ENCODE measurements at regions not wholly inside any gene's neighbourhood (a gene's known extent, or its start where the extent isn't known, plus 50 kb on each side); places are given as distances from the start of the nearest gene placed in this dataset.
"Not testable (repeated sequence)": the region's sequence is repeated elsewhere in the genome, so short reads cannot be mapped to it uniquely, and the experiment has no call there.

- Mint-ChIP-seq H3K4me3 (no peak overlapping the region), H3K9me3 (no peaks in the 10 kb centered on the region), H3K36me3 (ENCODE audit: low read depth) (no peaks in the 10 kb centered on the region), H3K27me3 (ENCODE audit: low read depth, poor library complexity) (peaks cover 2% of the 10 kb centered on the region), H3K27ac (no peak overlapping the region), H3K4me1 (no peaks in the 10 kb centered on the region)
- no peak for DNase-seq
- no peak for TF ChIP-seq CTCF (IDR thresholded peaks at IDR 0.05)
Observed at GRCh38 chr2:187198136-187198535, 249.9 kb downstream of the CALCRL start.

GRCh38 chr2:187194049-187194448, 254.0 kb downstream of the CALCRL start:
- Mint-ChIP-seq H3K36me3 (ENCODE audit: low read depth) (no peaks in the 10 kb centered on the region), H3K9me3 (no peaks in the 10 kb centered on the region), H3K4me3 (no peak overlapping the region), H3K27me3 (ENCODE audit: low read depth, poor library complexity) (no peaks in the 10 kb centered on the region), H3K27ac (no peak overlapping the region), H3K4me1 (no peaks in the 10 kb centered on the region)
- TF ChIP-seq CTCF (IDR thresholded peaks at IDR 0.05): no peak
- no peak for DNase-seq

- no peaks in the 10 kb centered on the region for H3K9me3 Mint-ChIP-seq
- DNase-seq: no peak
- no peaks in the 10 kb centered on the region for H3K36me3 Mint-ChIP-seq (ENCODE audit: low read depth)
- no peak overlapping the region for H3K27ac Mint-ChIP-seq
- no peaks in the 10 kb centered on the region for H3K4me1 Mint-ChIP-seq
- no peak for TF ChIP-seq CTCF (IDR thresholded peaks at IDR 0.05)
- H3K27me3 Mint-ChIP-seq (ENCODE audit: low read depth, poor library complexity): no peaks in the 10 kb centered on the region
- H3K4me3 Mint-ChIP-seq: no peak overlapping the region
Observed at GRCh38 chr2:187188783-187189631, 259.0 kb downstream of the CALCRL start.

GRCh38 chr2:187187519-187187918, 260.5 kb downstream of the CALCRL start:
- H3K27ac Mint-ChIP-seq: no peak overlapping the region
- no peaks in the 10 kb centered on the region for H3K27me3 Mint-ChIP-seq (ENCODE audit: low read depth, poor library complexity)
- no peak for TF ChIP-seq CTCF (IDR thresholded peaks at IDR 0.05)
- H3K36me3 Mint-ChIP-seq (ENCODE audit: low read depth): no peaks in the 10 kb centered on the region
- H3K9me3 Mint-ChIP-seq: no peaks in the 10 kb centered on the region
- no peak for DNase-seq
- H3K4me3 Mint-ChIP-seq: no peak overlapping the region
- H3K4me1 Mint-ChIP-seq: no peaks in the 10 kb centered on the region

GRCh38 chr2:187180529-187180928, 267.5 kb downstream of the CALCRL start:
- H3K4me1 Mint-ChIP-seq: no peaks in the 10 kb centered on the region
- peaks cover 3% of the 10 kb centered on the region for H3K9me3 Mint-ChIP-seq
- H3K27me3 Mint-ChIP-seq (ENCODE audit: low read depth, poor library complexity): no peaks in the 10 kb centered on the region
- no peak overlapping the region for H3K27ac Mint-ChIP-seq
- H3K36me3 Mint-ChIP-seq (ENCODE audit: low read depth): no peaks in the 10 kb centered on the region
- TF ChIP-seq CTCF (IDR thresholded peaks at IDR 0.05): no peak
- H3K4me3 Mint-ChIP-seq: no peak overlapping the region
- no peak for DNase-seq

GRCh38 chr2:187178876-187179275, 269.2 kb downstream of the CALCRL start:
- H3K9me3 Mint-ChIP-seq; H3K36me3 Mint-ChIP-seq (ENCODE audit: low read depth): not testable (repeated sequence)

More at GRCh38 chr2:187178876-187179275, 269.2 kb downstream of the CALCRL start:
- not testable (repeated sequence) for H3K4me3 Mint-ChIP-seq; H3K27ac Mint-ChIP-seq; DNase-seq; H3K27me3 Mint-ChIP-seq (ENCODE audit: low read depth, poor library complexity); H3K4me1 Mint-ChIP-seq

All from nephron progenitor cell (in vitro differentiated cells).